T-cell (primary cell): ENCODE measurements at regions not wholly inside any gene's neighbourhood (a gene's known extent, or its start where the extent isn't known, plus 50 kb on each side); places are given as distances from the start of the nearest gene placed in this dataset.

Experiments used
- ATAC-seq, 4 experiments: fragments of 200-7000 bp in 3 of 4; fragments of 150-1000 bp in 1 of 4; cut with Tn5 transposase; replicated peaks in 1 of 4; 1 replicate in 3 of 4; 2 replicates in 1 of 4; pipeline ENCODE4 v1.10.0; 2021; ENCODE audit warnings: moderate library complexity in 3 of 4, mild to moderate bottlenecking in 2 of 4, moderate number of reproducible peaks in 1 of 4
- CTCF ChIA-PET, 2 donors: fragments of 300-600 bp; sonication (Branson Sonifier 250); formaldehyde crosslinking; loops; one replicate each; lab custom pipeline; 2022; ENCODE audit warnings: antibody characterized with exemption in 2 of 2; lab: Charles Lee
- POLR2A ChIA-PET, 2 donors: fragments of 300-600 bp; sonication (Branson Sonifier 250); formaldehyde crosslinking; loops; one replicate each; lab custom pipeline; 2022; ENCODE audit warnings: antibody characterized with exemption in 2 of 2; lab: Charles Lee
- DNase-seq, 35 experiments: peaks; one replicate each; pipeline versions ENCODE4 v3.0.0 to v3.0.0-alpha.2; 2013 to 2023
- H3K27ac ChIP-seq: one replicate; pipeline ENCODE4 v1.5.1; 2013; ENCODE audit warnings: low read length
- H3K27me3 ChIP-seq, 2 experiments: replicated peaks in 1 of 2; 1 replicate in 1 of 2; 2 replicates in 1 of 2; pipeline versions ENCODE4 v1.6.1 to v1.7.0; 2013; ENCODE audit warnings: low read length in 1 of 2, mixed read lengths in 1 of 2; ENCODE audit not compliant: control insufficient read depth in 2 of 2, insufficient read depth in 2 of 2; ENCODE audit errors: extremely low read depth in 1 of 2
- H3K36me3 ChIP-seq, 2 donors: 1 replicate in 1 of 2; 2 replicates in 1 of 2; pipeline versions ENCODE4 v1.6.1 to v1.7.0; 2013; ENCODE audit warnings: low read length in 1 of 2; ENCODE audit not compliant: control insufficient read depth in 2 of 2, insufficient read depth in 1 of 2; ENCODE audit errors: extremely low read depth in 1 of 2
- H3K4me1 ChIP-seq, 2 experiments: 1 replicate in 1 of 2; 2 replicates in 1 of 2; pipeline versions ENCODE4 v1.6.1 to v1.7.0; 2013; ENCODE audit warnings: low read length in 2 of 2, mixed read lengths in 1 of 2; ENCODE audit not compliant: insufficient read depth in 2 of 2, control insufficient read depth in 1 of 2; ENCODE audit errors: extremely low read depth in 1 of 2
- H3K4me3 ChIP-seq, 2 donors: 1 replicate in 1 of 2; 2 replicates in 1 of 2; pipeline versions ENCODE4 v1.5.1 to v1.7.0; 2013; ENCODE audit warnings: mild to moderate bottlenecking in 2 of 2, low read length in 1 of 2, moderate library complexity in 1 of 2; ENCODE audit not compliant: control insufficient read depth in 1 of 2; ENCODE audit errors: extremely low read depth in 1 of 2
- H3K9me3 ChIP-seq: 2 replicates; pipeline ENCODE4 v1.7.0; 2013
- H3K27ac Mint-ChIP-seq, 2 donors: one replicate each; pipeline ENCODE4 v1.8.0; 2020 to 2021; ENCODE audit warnings: mild to moderate bottlenecking in 2 of 2, mixed read lengths in 2 of 2
- H3K27me3 Mint-ChIP-seq, 2 donors: one replicate each; pipeline ENCODE4 v1.8.0; 2021 to 2022; ENCODE audit warnings: mixed read lengths in 2 of 2
- H3K36me3 Mint-ChIP-seq: one replicate; pipeline ENCODE4 v1.8.0; 2021; ENCODE audit warnings: mixed read lengths
- H3K4me1 Mint-ChIP-seq, 3 donors: one replicate each; pipeline ENCODE4 v1.8.0; 2020 to 2022; ENCODE audit warnings: mixed read lengths in 3 of 3, mild to moderate bottlenecking in 1 of 3
- H3K4me3 Mint-ChIP-seq, 3 donors: one replicate each; pipeline ENCODE4 v1.8.0; 2020 to 2022; ENCODE audit warnings: mild to moderate bottlenecking in 3 of 3, mixed read lengths in 3 of 3, moderate library complexity in 3 of 3
- H3K9me3 Mint-ChIP-seq, 3 donors: one replicate each; pipeline ENCODE4 v1.8.0; 2020 to 2022; ENCODE audit warnings: mixed read lengths in 3 of 3
- WGBS: methylation state at CpG from one replicate; pipeline ENCODE4 v1.1.5; 2013; ENCODE audit warnings: missing lambda C conversion rate; ENCODE audit not compliant: insufficient coverage; 5-methylcytosine and 5-hydroxymethylcytosine counted together

DNA sequence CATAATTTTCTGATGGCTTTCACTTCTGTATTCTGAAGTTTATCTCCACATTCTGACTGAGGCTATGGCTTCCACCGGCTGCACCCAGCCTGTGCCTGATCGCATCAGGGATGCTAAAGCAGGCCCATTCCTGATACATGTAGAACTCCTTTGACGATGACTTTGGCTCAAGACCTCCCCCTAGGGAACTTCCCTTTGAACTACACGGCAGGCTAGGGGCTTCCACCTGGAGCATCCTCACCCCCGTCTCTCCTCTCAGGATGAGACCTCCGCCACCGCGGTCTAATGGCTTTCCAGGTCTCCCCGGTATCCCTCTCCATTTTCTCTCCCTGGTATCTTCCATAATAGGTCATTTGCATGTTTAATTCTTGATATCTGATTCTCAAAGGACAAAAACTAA, 214.9 kb upstream of the CHST9 start:
- no peak for ATAC-seq
- no peaks in the 10 kb centered on the region for H3K9me3 ChIP-seq
- no peak overlapping the region for H3K27ac ChIP-seq
- Mint-ChIP-seq H3K27ac (no peak overlapping the region), H3K27me3 (no peaks in the 10 kb centered on the region), H3K36me3 (no peaks in the 10 kb centered on the region), H3K4me3 (no peak overlapping the region), H3K9me3 (peaks cover 8 to 15% (median 9%) of the 10 kb centered on the region in 3 donors), H3K4me1 (no peaks in the 10 kb centered on the region)
- H3K27me3 ChIP-seq: no peaks in the 10 kb centered on the region
- CTCF ChIA-PET: no interaction called here
- no peaks in the 10 kb centered on the region for H3K4me1 ChIP-seq
- WGBS: 68% methylated on average over 5 of the region's 9 CpGs
- no peak for DNase-seq
- POLR2A ChIA-PET: no interaction called here
- no peaks in the 10 kb centered on the region for H3K36me3 ChIP-seq
- H3K4me3 ChIP-seq: no peak overlapping the region

- Histone ChIP-seq H3K4me1 (no peaks in the 10 kb centered on the region), H3K36me3 (no peaks in the 10 kb centered on the region), H3K27ac (no peak overlapping the region), H3K27me3 (no peaks in the 10 kb centered on the region), H3K4me3 (no peak overlapping the region), H3K9me3 (no peaks in the 10 kb centered on the region)
- Mint-ChIP-seq H3K27ac (no peak overlapping the region), H3K27me3 (no peaks in the 10 kb centered on the region), H3K9me3 (peaks cover 3 to 21% (median 20%) of the 10 kb centered on the region in 3 donors), H3K36me3 (no peaks in the 10 kb centered on the region), H3K4me1 (no peaks in the 10 kb centered on the region), H3K4me3 (no peak overlapping the region)
- no peak for ATAC-seq
- no CpG with 5 or more reads among the region's 1 CpG for WGBS
- POLR2A ChIA-PET: no interaction called here
- no peak for DNase-seq
- CTCF ChIA-PET: no interaction called here
Observed at GRCh38 chr18:27395752-27396151, 210.6 kb upstream of the CHST9 start.

- H3K4me3 Mint-ChIP-seq: no peak overlapping the region
- Histone ChIP-seq H3K27ac (no peak overlapping the region), H3K27me3 (no peaks in the 10 kb centered on the region), H3K4me3 (no peak overlapping the region), H3K9me3 (no peaks in the 10 kb centered on the region), H3K36me3 (no peaks in the 10 kb centered on the region), H3K4me1 (no peaks in the 10 kb centered on the region)
- ChIA-PET POLR2A (no interaction called here), CTCF (no interaction called here)
- H3K4me1 Mint-ChIP-seq: no peaks in the 10 kb centered on the region
- 100% methylated on average over 2 of the region's 3 CpGs for WGBS
- ATAC-seq (no peak), DNase-seq (no peak)
- no peak overlapping the region for H3K27ac Mint-ChIP-seq
- H3K9me3 Mint-ChIP-seq: peaks cover 4 to 16% (median 15%) of the 10 kb centered on the region in 3 donors
- H3K36me3 Mint-ChIP-seq: no peaks in the 10 kb centered on the region
- no peaks in the 10 kb centered on the region for H3K27me3 Mint-ChIP-seq
Observed at GRCh38 chr18:27394687-27395086, 209.6 kb upstream of the CHST9 start.

GRCh38 chr18:27382567-27383216, 197.6 kb upstream of the CHST9 start:
- H3K4me3 Mint-ChIP-seq: no peak overlapping the region
- ATAC-seq (no peak), DNase-seq (no peak)
- H3K27me3 ChIP-seq: no peaks in the 10 kb centered on the region
- no peaks in the 10 kb centered on the region for H3K36me3 ChIP-seq
- no peaks in the 10 kb centered on the region for H3K27me3 Mint-ChIP-seq
- ChIA-PET POLR2A (no interaction called here), CTCF (no interaction called here)
- no peak overlapping the region for H3K4me3 ChIP-seq
- 100% methylated on average over 1 of the region's 4 CpGs for WGBS
- H3K4me1 Mint-ChIP-seq: no peaks in the 10 kb centered on the region
- H3K27ac ChIP-seq: no peak overlapping the region
- peaks cover 23 to 27% (median 23%) of the 10 kb centered on the region in 3 donors for H3K9me3 Mint-ChIP-seq
- no peaks in the 10 kb centered on the region for H3K4me1 ChIP-seq
- H3K27ac Mint-ChIP-seq: no peak overlapping the region
- no peaks in the 10 kb centered on the region for H3K36me3 Mint-ChIP-seq
- no peaks in the 10 kb centered on the region for H3K9me3 ChIP-seq

DNA sequence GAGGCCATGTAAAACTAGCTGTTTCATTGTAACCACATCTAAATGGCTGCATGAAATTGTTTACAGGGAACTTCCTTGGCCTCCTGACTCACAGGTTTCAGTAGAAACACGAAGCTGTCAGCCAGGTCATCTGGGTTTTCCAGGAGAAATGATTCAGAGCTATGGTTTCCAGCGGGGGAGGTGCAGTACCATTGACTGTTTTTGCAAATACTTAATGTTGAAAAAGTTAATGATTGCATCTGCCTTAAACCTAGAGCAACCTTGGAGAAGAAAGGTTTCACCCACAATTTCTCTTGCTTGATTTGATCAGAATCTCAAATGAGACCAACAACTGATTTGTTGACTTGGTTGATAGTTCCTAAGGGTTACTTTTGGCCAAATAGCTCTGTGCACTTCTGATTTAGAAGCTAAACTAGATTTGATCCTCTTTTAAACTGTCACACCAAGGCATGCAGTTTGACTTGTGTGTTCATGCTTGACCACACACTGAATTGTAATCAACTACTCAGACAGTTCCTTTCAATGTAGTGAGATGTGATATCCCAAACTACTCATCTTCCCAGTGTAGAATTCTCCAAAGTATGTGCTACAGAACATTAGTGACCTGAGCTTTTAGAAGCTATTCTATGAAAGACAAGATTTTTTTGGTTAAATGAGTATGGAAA, 193.5 kb upstream of the CHST9 start:
- no peak overlapping the region for H3K27ac ChIP-seq
- DNase-seq (no peak), ATAC-seq (no peak)
- no peaks in the 10 kb centered on the region for H3K27me3 ChIP-seq
- no peaks in the 10 kb centered on the region for H3K4me1 ChIP-seq
- ChIA-PET POLR2A (no interaction called here), CTCF (no interaction called here)
- no peaks in the 10 kb centered on the region for H3K9me3 ChIP-seq
- no peak overlapping the region for H3K4me3 ChIP-seq
- H3K27ac Mint-ChIP-seq: no peak overlapping the region
- H3K36me3 ChIP-seq: no peaks in the 10 kb centered on the region
- H3K9me3 Mint-ChIP-seq: peaks cover 12 to 19% (median 14%) of the 10 kb centered on the region in 3 donors
- 45% methylated on average over 2 of the region's 2 CpGs for WGBS
- H3K4me3 Mint-ChIP-seq: no peak overlapping the region
- H3K4me1 Mint-ChIP-seq: no peaks in the 10 kb centered on the region
- no peaks in the 10 kb centered on the region for H3K27me3 Mint-ChIP-seq
- no peaks in the 10 kb centered on the region for H3K36me3 Mint-ChIP-seq

DNA sequence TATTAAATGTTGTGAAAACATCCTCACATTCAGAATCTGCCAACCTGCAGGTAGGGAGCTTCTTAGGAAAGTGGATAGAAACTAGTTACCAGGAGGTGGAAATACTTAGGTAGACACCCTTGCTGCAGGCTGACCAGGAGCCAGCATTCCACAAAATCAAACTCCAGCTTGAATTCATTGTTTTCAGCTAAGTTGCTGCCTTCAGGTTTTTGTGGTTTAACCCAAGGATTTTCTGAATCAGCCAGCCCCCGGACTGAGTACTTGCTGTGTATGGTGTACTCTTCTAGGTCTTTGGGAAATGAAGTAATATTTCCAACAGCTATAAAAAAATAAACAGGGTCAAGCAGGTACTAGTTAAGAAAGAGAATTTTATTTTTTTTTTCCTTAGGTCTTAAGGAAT, 192.1 kb upstream of the CHST9 start:
- Mint-ChIP-seq H3K27me3 (no peaks in the 10 kb centered on the region), H3K36me3 (no peaks in the 10 kb centered on the region), H3K4me3 (no peak overlapping the region), H3K27ac (no peak overlapping the region), H3K4me1 (no peaks in the 10 kb centered on the region), H3K9me3 (peaks cover 12 to 26% (median 12%) of the 10 kb centered on the region in 3 donors)
- Histone ChIP-seq H3K27ac (no peak overlapping the region), H3K9me3 (no peaks in the 10 kb centered on the region), H3K36me3 (no peaks in the 10 kb centered on the region), H3K27me3 (no peaks in the 10 kb centered on the region), H3K4me3 (no peak overlapping the region), H3K4me1 (no peaks in the 10 kb centered on the region)
- ATAC-seq (no peak), DNase-seq (no peak)
- WGBS: no CpG with 5 or more reads among the region's 1 CpG
- ChIA-PET POLR2A (no interaction called here), CTCF (no interaction called here)
